ENCODE measurements at regions not wholly inside any gene's neighbourhood (a gene's known extent, or its start where the extent isn't known, plus 50 kb on each side); places are given as distances from the start of the nearest gene placed in this dataset.

GRCh38 chr7:156025675-156026074, 213.4 kb upstream of the SHH start:
- Mint-ChIP-seq H3K9me3 (no peaks in the 10 kb centered on the region), H3K4me1 (no peaks in the 10 kb centered on the region), H3K27me3 (ENCODE audit: low read depth in 2 of 2) (no peaks in the 10 kb centered on the region), H3K4me3 (no peak overlapping the region), H3K27ac (no peak overlapping the region), H3K36me3 (no peaks in the 10 kb centered on the region)
- DNase-seq: no peak
- no peak for ATAC-seq
- WGBS (ENCODE audit: insufficient coverage): 85% methylated on average over 6 of the region's 6 CpGs
- TF ChIP-seq CTCF (IDR thresholded peaks at IDR 0.05): no peak
- no peaks in the 10 kb centered on the region for H3K36me3 ChIP-seq (ENCODE audit: control insufficient read depth, insufficient read depth, low read length)
- H3K9me3 ChIP-seq (ENCODE audit: control insufficient read depth, insufficient read depth, low read length): no peaks in the 10 kb centered on the region
- intact Hi-C loops (cut with micrococcal nuclease): no loop called here
- H3K4me1 ChIP-seq (ENCODE audit: control insufficient read depth, insufficient read depth, low read length): no peaks in the 10 kb centered on the region
- H3K27me3 ChIP-seq (ENCODE audit: control insufficient read depth, insufficient read depth, low read length): no peaks in the 10 kb centered on the region
- H3K4me3 ChIP-seq (ENCODE audit: low read length): no peak overlapping the region
- no peak overlapping the region for H3K27ac ChIP-seq (ENCODE audit: low read length)

GRCh38 chr7:156024201-156024600, 211.9 kb upstream of the SHH start:
- intact Hi-C loops (cut with micrococcal nuclease): no loop called here
- ATAC-seq: no peak
- Histone ChIP-seq H3K36me3 (ENCODE audit: control insufficient read depth, insufficient read depth, low read length) (no peaks in the 10 kb centered on the region), H3K27me3 (ENCODE audit: control insufficient read depth, insufficient read depth, low read length) (no peaks in the 10 kb centered on the region), H3K4me1 (ENCODE audit: control insufficient read depth, insufficient read depth, low read length) (no peaks in the 10 kb centered on the region), H3K27ac (ENCODE audit: low read length) (no peak overlapping the region), H3K9me3 (ENCODE audit: control insufficient read depth, insufficient read depth, low read length) (no peaks in the 10 kb centered on the region), H3K4me3 (ENCODE audit: low read length) (no peak overlapping the region)
- Mint-ChIP-seq H3K4me3 (no peak overlapping the region), H3K4me1 (no peaks in the 10 kb centered on the region), H3K27me3 (ENCODE audit: low read depth in 2 of 2) (no peaks in the 10 kb centered on the region), H3K27ac (no peak overlapping the region), H3K9me3 (no peaks in the 10 kb centered on the region), H3K36me3 (no peaks in the 10 kb centered on the region)
- no peak for TF ChIP-seq CTCF (IDR thresholded peaks at IDR 0.05)
- no peak for DNase-seq
- 83% methylated on average over 7 of the region's 7 CpGs for WGBS (ENCODE audit: insufficient coverage)

- no peak overlapping the region for H3K27ac ChIP-seq (ENCODE audit: low read length)
- ATAC-seq (no peak), DNase-seq (no peak)
- H3K4me3 Mint-ChIP-seq: no peak overlapping the region
- TF ChIP-seq CTCF (IDR thresholded peaks at IDR 0.05): no peak
- intact Hi-C loops (cut with micrococcal nuclease): no loop called here
- peaks cover 0 to 2% of the 10 kb centered on the region in 2 donors for H3K9me3 Mint-ChIP-seq
- H3K36me3 Mint-ChIP-seq: no peaks in the 10 kb centered on the region
- WGBS (ENCODE audit: insufficient coverage): 88% methylated on average over 26 of the region's 26 CpGs
- no peak overlapping the region for H3K27ac Mint-ChIP-seq
- H3K27me3 Mint-ChIP-seq (ENCODE audit: low read depth in 2 of 2): no peaks in the 10 kb centered on the region
- H3K9me3 ChIP-seq (ENCODE audit: control insufficient read depth, insufficient read depth, low read length): no peaks in the 10 kb centered on the region
- H3K4me1 ChIP-seq (ENCODE audit: control insufficient read depth, insufficient read depth, low read length): no peaks in the 10 kb centered on the region
- H3K4me1 Mint-ChIP-seq: no peaks in the 10 kb centered on the region
- no peaks in the 10 kb centered on the region for H3K36me3 ChIP-seq (ENCODE audit: control insufficient read depth, insufficient read depth, low read length)
- no peaks in the 10 kb centered on the region for H3K27me3 ChIP-seq (ENCODE audit: control insufficient read depth, insufficient read depth, low read length)
- H3K4me3 ChIP-seq (ENCODE audit: low read length): no peak overlapping the region
These were observed 210.5 kb upstream of the SHH start for GRCh38 chr7:156022483-156023459.

Data from natural killer cell (primary cell).